ENCODE measurements at regions not wholly inside any gene's neighbourhood (a gene's known extent, or its start where the extent isn't known, plus 50 kb on each side); places are given as distances from the start of the nearest gene placed in this dataset.

DNA sequence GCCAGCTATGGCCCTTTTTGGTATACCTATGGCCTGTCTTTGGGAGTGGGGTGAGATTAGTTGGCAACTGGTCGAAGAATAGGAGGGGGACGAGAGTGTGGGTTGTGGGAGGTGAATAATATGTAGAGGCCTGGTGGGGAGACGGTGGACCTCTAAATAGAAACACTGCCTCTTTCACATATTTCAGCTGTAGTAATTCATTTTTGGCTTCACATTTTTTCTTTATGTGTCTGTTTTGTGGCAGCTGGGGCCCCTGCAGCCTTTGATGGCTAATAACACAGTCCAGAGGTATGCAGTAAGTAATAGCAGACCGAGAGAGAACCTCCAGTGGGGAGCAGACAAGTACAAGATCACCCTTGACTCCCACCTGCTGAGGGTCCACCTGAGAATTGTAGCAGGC lies 75.9 kb downstream of the HLX start:
- TF ChIP-seq, protein P1, sequence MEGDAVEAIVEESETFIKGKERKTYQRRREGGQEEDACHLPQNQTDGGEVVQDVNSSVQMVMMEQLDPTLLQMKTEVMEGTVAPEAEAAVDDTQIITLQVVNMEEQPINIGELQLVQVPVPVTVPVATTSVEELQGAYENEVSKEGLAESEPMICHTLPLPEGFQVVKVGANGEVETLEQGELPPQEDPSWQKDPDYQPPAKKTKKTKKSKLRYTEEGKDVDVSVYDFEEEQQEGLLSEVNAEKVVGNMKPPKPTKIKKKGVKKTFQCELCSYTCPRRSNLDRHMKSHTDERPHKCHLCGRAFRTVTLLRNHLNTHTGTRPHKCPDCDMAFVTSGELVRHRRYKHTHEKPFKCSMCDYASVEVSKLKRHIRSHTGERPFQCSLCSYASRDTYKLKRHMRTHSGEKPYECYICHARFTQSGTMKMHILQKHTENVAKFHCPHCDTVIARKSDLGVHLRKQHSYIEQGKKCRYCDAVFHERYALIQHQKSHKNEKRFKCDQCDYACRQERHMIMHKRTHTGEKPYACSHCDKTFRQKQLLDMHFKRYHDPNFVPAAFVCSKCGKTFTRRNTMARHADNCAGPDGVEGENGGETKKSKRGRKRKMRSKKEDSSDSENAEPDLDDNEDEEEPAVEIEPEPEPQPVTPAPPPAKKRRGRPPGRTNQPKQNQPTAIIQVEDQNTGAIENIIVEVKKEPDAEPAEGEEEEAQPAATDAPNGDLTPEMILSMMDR (conservative IDR thresholded peaks at IDR 0.05), result no peak
- no peak overlapping the region for H3K4me3 Mint-ChIP-seq
- no peak for DNase-seq (ENCODE audit: extremely low spot score, unreplicated experiment)
- H3K27me3 Mint-ChIP-seq, result peaks cover 33% of the 10 kb centered on the region
- no peak overlapping the region for H3K27ac Mint-ChIP-seq
- no peaks in the 10 kb centered on the region for H3K4me1 Mint-ChIP-seq (ENCODE audit: unreplicated experiment)
- no peaks in the 10 kb centered on the region for H3K36me3 Mint-ChIP-seq
- no peaks in the 10 kb centered on the region for H3K9me3 Mint-ChIP-seq

DNA sequence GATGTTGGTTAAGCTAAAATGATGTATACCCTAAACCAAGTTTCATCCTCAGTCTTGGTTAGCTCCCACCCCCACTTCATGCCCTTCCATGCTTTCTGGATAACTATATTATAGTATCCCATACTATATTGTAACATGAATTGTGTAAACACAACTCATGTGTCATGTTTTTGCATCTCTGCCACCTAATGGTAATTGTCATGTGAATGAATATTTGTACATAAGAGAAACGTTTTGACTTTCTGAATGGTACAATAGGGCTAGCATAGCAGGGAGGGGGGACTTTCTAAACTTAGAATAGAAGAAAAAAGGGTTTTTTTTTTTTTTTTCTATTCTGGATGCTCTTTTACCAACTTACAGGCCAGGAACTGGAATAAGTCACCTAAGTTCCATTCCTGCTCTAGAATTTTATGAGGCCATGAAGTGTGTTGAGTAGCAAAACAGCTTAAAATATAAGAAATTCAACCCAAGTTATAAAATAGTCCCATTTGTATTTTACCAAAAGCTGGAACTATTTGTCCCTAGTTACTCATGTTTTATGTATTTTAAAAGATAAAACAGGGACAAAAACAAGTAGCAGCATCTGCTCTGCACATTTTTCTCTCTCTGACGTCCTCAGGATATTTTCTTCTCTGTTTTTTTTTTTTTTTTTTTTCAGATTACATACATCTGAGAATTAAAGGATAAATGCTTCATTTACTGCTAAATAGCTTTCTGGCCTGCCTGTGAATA lies 77.4 kb downstream of the HLX start:
- no peak overlapping the region for H3K27ac Mint-ChIP-seq

DNA sequence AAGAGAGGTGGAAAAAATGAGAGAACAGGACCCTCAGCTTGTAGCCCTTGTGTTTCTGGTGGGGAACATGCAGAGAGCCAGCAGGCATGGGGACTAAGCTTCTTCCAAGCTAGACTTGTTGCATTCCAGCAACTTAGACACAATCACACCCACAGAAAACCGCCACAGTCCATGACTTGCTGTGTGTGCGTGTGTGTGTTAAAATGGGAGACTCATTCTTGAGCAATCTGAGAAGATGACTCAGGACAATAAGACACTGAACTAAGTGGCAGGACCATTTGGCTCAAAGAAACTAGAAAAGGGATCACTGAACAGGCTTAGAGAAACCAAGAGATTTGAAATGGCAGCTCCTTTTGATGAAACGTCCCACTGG lies 78.0 kb downstream of the HLX start:
- DNase-seq (ENCODE audit: extremely low spot score, unreplicated experiment), result no peak
- H3K9me3 Mint-ChIP-seq, result no peaks in the 10 kb centered on the region
- no peaks in the 10 kb centered on the region for H3K4me1 Mint-ChIP-seq (ENCODE audit: unreplicated experiment)
- peaks cover 49% of the 10 kb centered on the region for H3K27me3 Mint-ChIP-seq
- H3K4me3 Mint-ChIP-seq, result no peak overlapping the region
- H3K27ac Mint-ChIP-seq, result no peak overlapping the region
- no peaks in the 10 kb centered on the region for H3K36me3 Mint-ChIP-seq
- TF ChIP-seq, protein P1 (conservative IDR thresholded peaks at IDR 0.05), result no peak

More for the DNA sequence above, 77.4 kb downstream of the HLX start:
- Mint-ChIP-seq H3K4me3 (no peak overlapping the region), H3K36me3 (no peaks in the 10 kb centered on the region), H3K9me3 (no peaks in the 10 kb centered on the region), H3K27me3 (peaks cover 43% of the 10 kb centered on the region), H3K4me1 (ENCODE audit: unreplicated experiment) (no peaks in the 10 kb centered on the region)
- no peak for DNase-seq (ENCODE audit: extremely low spot score, unreplicated experiment)
- TF ChIP-seq, protein P1 (conservative IDR thresholded peaks at IDR 0.05), result no peak

GRCh38 chr1:220958234-220958633 lies 79.0 kb downstream of the HLX start:
- Mint-ChIP-seq H3K9me3 (no peaks in the 10 kb centered on the region), H3K27ac (no peak overlapping the region), H3K4me3 (no peak overlapping the region), H3K36me3 (no peaks in the 10 kb centered on the region), H3K27me3 (peaks cover 48% of the 10 kb centered on the region), H3K4me1 (ENCODE audit: unreplicated experiment) (no peaks in the 10 kb centered on the region)
- DNase-seq (ENCODE audit: extremely low spot score, unreplicated experiment), result no peak
- TF ChIP-seq, protein P1 (conservative IDR thresholded peaks at IDR 0.05), result no peak

DNA sequence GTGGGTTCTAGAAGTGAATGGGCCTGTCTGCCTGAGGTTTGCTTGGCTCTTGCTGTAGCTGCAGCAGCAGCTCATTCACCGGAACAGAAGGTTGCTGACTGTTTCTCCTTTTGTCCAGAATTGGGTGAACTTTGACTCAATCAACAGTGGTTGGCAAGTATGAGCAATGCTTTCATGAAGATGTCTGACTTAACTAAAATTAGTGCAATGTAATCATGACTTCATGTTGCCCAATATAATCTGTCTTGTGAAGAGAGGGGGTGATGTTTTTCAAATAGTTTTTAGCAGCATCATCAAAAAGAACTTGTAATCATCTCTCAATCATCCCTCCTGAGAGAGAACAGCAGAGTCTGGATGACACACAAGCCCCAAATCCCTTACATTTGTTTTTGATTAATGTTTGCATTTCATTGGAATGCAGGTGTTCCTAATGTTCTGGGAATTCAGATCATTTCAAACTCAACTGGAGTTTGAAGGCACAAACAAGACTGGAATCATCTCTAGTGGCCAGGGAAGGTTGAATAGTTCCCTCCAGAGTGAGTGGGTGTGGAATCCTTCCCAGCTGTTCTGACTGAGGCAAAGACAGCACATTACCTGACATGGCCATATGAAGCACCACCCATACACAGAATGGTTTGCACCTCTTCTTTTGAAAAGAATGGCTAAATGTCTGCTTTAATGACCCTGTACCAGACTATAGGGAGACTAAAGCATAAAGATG lies 82.9 kb downstream of the HLX start:
- peaks cover 42% of the 10 kb centered on the region for H3K27me3 Mint-ChIP-seq
- no peaks in the 10 kb centered on the region for H3K9me3 Mint-ChIP-seq
- H3K4me3 Mint-ChIP-seq, result no peak overlapping the region
- DNase-seq (ENCODE audit: extremely low spot score, unreplicated experiment), result no peak
- TF ChIP-seq, protein P1 (conservative IDR thresholded peaks at IDR 0.05), result no peak
- no peaks in the 10 kb centered on the region for H3K36me3 Mint-ChIP-seq
- H3K27ac Mint-ChIP-seq, result no peak overlapping the region
- peaks cover 8% of the 10 kb centered on the region for H3K4me1 Mint-ChIP-seq (ENCODE audit: unreplicated experiment)

Data from type B pancreatic cell (in vitro differentiated cells).